Neutrophil (primary cell): ENCODE measurements at regions not wholly inside any gene's neighbourhood (a gene's known extent, or its start where the extent isn't known, plus 50 kb on each side); places are given as distances from the start of the nearest gene placed in this dataset.

Experiments used
- H3K27ac ChIP-seq: fragments of 200-600 bp; sonication (generic); 2 replicates; pipeline ENCODE4 v1.5.1; 2016; ENCODE audit warnings: mild to moderate bottlenecking, moderate library complexity
- H3K27me3 ChIP-seq: fragments of 200-600 bp; sonication (generic); 2 replicates; pipeline ENCODE4 v1.6.0; 2016; ENCODE audit warnings: mild to moderate bottlenecking
- H3K36me3 ChIP-seq: fragments of 200-600 bp; sonication (generic); 2 replicates; pipeline ENCODE4 v1.5.1; 2017
- H3K4me1 ChIP-seq, 2 experiments: fragments of 200-600 bp in 1 of 2; sonication (generic) in 1 of 2; 1 replicate in 1 of 2; 2 replicates in 1 of 2; pipeline versions ENCODE4 v1.5.1 to v1.6.1; 2013 to 2016; ENCODE audit warnings: low read depth in 1 of 2, low read length in 1 of 2, mild to moderate bottlenecking in 1 of 2, moderate library complexity in 1 of 2; ENCODE audit not compliant: control insufficient read depth in 1 of 2, insufficient read depth in 1 of 2
- H3K4me3 ChIP-seq, 2 experiments: fragments of 200-600 bp in 1 of 2; sonication (generic) in 1 of 2; 1 replicate in 1 of 2; 2 replicates in 1 of 2; pipeline ENCODE4 v1.5.1; 2013 to 2016; ENCODE audit warnings: low read depth in 1 of 2, low read length in 1 of 2, mild to moderate bottlenecking in 1 of 2, moderate library complexity in 1 of 2
- H3K9me3 ChIP-seq: fragments of 200-600 bp; sonication (generic); 2 replicates; pipeline ENCODE4 v1.5.1; 2016
- CTCF ChIP-seq: fragments of 200-600 bp; sonication (generic); IDR thresholded peaks from 2 replicates; pipeline ENCODE4 v1.5.1; 2016; ENCODE audit warnings: antibody characterized with exemption

DNA sequence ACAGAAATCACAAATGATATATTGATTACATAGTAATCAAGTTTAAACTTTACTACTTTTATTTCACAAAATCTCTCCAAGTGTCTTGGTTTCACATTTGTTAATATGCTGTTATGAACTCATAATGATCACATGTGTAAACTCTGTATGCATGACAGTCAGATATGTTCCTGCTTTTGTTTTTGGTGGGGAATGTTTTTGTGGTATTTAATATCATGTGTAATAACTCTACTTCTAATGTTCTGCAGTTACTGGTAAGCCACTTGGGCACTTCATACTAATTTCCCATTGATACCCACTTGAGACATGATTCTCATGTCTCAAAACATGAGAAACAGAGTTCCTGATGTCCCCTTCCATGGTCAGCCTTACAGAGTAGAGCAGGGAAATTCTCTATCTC is 109.1 kb upstream of the INHBA start:
- H3K27me3 ChIP-seq: no peaks in the 10 kb centered on the region
- no peak overlapping the region for H3K27ac ChIP-seq
- H3K36me3 ChIP-seq: no peaks in the 10 kb centered on the region
- TF ChIP-seq CTCF: no peak
- no peaks in the 10 kb centered on the region for H3K9me3 ChIP-seq
- H3K4me3 ChIP-seq: no peak overlapping the region
- peaks cover 3 to 14% of the 10 kb centered on the region in 2 experiments for H3K4me1 ChIP-seq

GRCh38 chr7:41809940-41810576 is 107.2 kb upstream of the INHBA start:
- Histone ChIP-seq H3K9me3 (no peaks in the 10 kb centered on the region), H3K4me1 (peaks cover 3 to 8% of the 10 kb centered on the region in 2 experiments), H3K27ac (no peak overlapping the region), H3K27me3 (no peaks in the 10 kb centered on the region), H3K36me3 (no peaks in the 10 kb centered on the region), H3K4me3 (no peak overlapping the region)
- TF ChIP-seq CTCF: no peak

- no peak overlapping the region for H3K27ac ChIP-seq
- no peaks in the 10 kb centered on the region for H3K9me3 ChIP-seq
- peaks cover 3 to 8% of the 10 kb centered on the region in 2 experiments for H3K4me1 ChIP-seq
- TF ChIP-seq CTCF: no peak
- no peak overlapping the region for H3K4me3 ChIP-seq
- H3K36me3 ChIP-seq: no peaks in the 10 kb centered on the region
- no peaks in the 10 kb centered on the region for H3K27me3 ChIP-seq
Measured at GRCh38 chr7:41809529-41809939, 106.6 kb upstream of the INHBA start.

- H3K27ac ChIP-seq: no peak overlapping the region
- no peak for TF ChIP-seq CTCF
- H3K27me3 ChIP-seq: no peaks in the 10 kb centered on the region
- H3K9me3 ChIP-seq: no peaks in the 10 kb centered on the region
- no peaks in the 10 kb centered on the region for H3K36me3 ChIP-seq
- peaks cover 3 to 8% of the 10 kb centered on the region in 2 experiments for H3K4me1 ChIP-seq
- H3K4me3 ChIP-seq: no peak overlapping the region
Measured at GRCh38 chr7:41809116-41809515, 106.2 kb upstream of the INHBA start.

DNA sequence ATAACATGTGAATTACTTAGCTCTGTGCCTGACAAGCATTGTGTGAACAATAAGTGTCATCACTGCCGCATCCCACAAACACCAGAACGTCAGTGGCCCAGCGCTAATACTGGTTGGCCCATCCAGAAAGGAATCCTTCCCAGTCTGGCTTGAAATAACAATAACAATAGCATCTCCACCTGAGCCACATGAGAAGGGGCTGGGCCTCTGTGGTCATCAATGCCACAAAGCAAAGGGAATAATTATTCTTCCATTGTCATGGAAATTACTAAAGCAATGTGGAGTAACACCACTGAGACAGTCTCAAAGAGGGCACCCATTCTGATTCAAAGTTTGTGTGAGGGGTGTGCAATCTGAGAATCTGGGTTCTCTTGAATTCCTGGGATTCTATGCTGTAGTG is 105.7 kb upstream of the INHBA start:
- Histone ChIP-seq H3K27ac (no peak overlapping the region), H3K27me3 (no peaks in the 10 kb centered on the region), H3K9me3 (no peaks in the 10 kb centered on the region), H3K4me3 (no peak overlapping the region), H3K36me3 (no peaks in the 10 kb centered on the region), H3K4me1 (peaks cover 3 to 8% of the 10 kb centered on the region in 2 experiments)
- TF ChIP-seq CTCF: no peak

GRCh38 chr7:41803569-41803968 is 100.7 kb upstream of the INHBA start:
- Histone ChIP-seq H3K27me3 (peaks cover under 1% of the 10 kb centered on the region), H3K4me1 (peaks cover 4 to 10% of the 10 kb centered on the region in 2 experiments), H3K27ac (no peak overlapping the region), H3K36me3 (no peaks in the 10 kb centered on the region), H3K4me3 (no peak overlapping the region), H3K9me3 (no peaks in the 10 kb centered on the region)
- no peak for TF ChIP-seq CTCF
